Lower lobe of right lung (tissue), 2 donors: ENCODE measurements at regions not wholly inside any gene's neighbourhood (a gene's known extent, or its start where the extent isn't known, plus 50 kb on each side); places are given as distances from the start of the nearest gene placed in this dataset.

ENCODE experiments used
- ATAC-seq, 2 donors: fragments of 200-7000 bp; cut with Tn5 transposase; one replicate each; pipeline ENCODE4 v1.9.1; 2020 to 2022; ENCODE audit warnings: mild to moderate bottlenecking in 2 of 2, moderate library complexity in 2 of 2
- DNase-seq: peaks from one replicate; pipeline ENCODE4 v3.0.0-alpha.2; 2020
- H3K27ac ChIP-seq: fragments of 200-600 bp; one replicate; pipeline ENCODE4 v1.8.0; 2022
- H3K27me3 ChIP-seq: fragments of 200-600 bp; one replicate; pipeline ENCODE4 v1.8.0; 2022; ENCODE audit warnings: low read depth
- H3K36me3 ChIP-seq: fragments of 200-600 bp; one replicate; pipeline ENCODE4 v1.8.0; 2022; ENCODE audit warnings: mild to moderate bottlenecking
- H3K4me1 ChIP-seq: fragments of 200-600 bp; one replicate; pipeline ENCODE4 v1.8.0; 2022
- H3K4me3 ChIP-seq: fragments of 200-600 bp; one replicate; pipeline ENCODE4 v1.8.0; 2022; ENCODE audit warnings: mild to moderate bottlenecking
- H3K9me3 ChIP-seq: fragments of 200-600 bp; one replicate; pipeline ENCODE4 v1.8.0; 2022
- intact Hi-C: fragments of 100-400 bp; cut with DNase I; formaldehyde crosslinking; loops from one replicate; pipeline ENCODE4 v1.11.0; 2022
- TF ChIP-seq, protein P1 (sequence below): fragments of 200-600 bp; IDR thresholded peaks from one replicate; pipeline ENCODE4 v1.8.0; 2022; ENCODE audit warnings: antibody characterized with exemption, mild to moderate bottlenecking
- donor health status: DM: no; HTN: yes; CAD: no; lungs with severe emphysema.

DNA sequence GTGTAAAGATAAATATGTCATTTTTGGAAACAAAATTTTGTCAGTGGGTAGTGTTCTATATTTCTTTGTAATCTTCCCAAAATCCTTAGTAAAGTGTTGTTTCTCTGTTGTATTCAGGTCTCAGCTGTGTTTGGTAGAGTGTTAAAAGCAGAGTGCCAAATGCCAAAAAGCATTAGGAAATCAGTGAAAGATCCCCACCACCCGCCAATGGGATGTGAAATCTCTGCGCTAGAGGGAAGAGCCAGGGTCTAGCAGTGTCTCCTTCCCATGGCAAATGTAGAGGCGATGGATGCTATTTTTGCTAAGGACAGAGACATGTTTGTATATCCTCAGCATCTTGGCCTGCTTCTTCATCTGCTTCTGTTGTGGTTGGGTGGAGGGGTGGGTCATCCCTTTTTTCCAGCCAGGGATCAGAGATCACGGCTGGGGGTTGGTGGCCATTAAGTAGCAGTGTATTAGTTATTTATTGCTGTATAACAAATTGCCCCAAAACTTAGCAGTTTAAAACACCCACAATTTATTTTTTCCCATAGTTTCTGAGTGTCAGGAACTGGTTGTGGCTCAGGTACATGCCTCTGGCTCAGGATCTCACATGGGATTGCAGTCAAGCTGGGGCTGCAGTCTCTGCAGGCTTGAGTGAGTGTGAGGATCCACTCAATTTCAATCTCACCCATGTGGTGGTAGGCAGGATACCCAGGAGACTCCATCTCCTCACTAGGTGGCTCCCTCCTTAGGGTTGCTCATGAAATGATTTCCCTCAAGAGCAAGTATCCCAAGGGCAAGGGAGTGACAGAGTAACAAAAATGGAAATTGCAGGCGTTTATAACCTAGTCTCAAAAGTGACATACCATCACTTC lies 211.9 kb downstream of the MYCN start:
- no peaks in the 10 kb centered on the region for H3K36me3 ChIP-seq
- ATAC-seq (no peak), DNase-seq (no peak)
- TF ChIP-seq, protein P1, sequence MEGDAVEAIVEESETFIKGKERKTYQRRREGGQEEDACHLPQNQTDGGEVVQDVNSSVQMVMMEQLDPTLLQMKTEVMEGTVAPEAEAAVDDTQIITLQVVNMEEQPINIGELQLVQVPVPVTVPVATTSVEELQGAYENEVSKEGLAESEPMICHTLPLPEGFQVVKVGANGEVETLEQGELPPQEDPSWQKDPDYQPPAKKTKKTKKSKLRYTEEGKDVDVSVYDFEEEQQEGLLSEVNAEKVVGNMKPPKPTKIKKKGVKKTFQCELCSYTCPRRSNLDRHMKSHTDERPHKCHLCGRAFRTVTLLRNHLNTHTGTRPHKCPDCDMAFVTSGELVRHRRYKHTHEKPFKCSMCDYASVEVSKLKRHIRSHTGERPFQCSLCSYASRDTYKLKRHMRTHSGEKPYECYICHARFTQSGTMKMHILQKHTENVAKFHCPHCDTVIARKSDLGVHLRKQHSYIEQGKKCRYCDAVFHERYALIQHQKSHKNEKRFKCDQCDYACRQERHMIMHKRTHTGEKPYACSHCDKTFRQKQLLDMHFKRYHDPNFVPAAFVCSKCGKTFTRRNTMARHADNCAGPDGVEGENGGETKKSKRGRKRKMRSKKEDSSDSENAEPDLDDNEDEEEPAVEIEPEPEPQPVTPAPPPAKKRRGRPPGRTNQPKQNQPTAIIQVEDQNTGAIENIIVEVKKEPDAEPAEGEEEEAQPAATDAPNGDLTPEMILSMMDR, result no peak
- H3K9me3 ChIP-seq, result no peaks in the 10 kb centered on the region
- no peaks in the 10 kb centered on the region for H3K4me1 ChIP-seq
- no peaks in the 10 kb centered on the region for H3K27me3 ChIP-seq
- H3K4me3 ChIP-seq, result no peak overlapping the region
- intact Hi-C loops, result no loop called here
- no peak overlapping the region for H3K27ac ChIP-seq

DNA sequence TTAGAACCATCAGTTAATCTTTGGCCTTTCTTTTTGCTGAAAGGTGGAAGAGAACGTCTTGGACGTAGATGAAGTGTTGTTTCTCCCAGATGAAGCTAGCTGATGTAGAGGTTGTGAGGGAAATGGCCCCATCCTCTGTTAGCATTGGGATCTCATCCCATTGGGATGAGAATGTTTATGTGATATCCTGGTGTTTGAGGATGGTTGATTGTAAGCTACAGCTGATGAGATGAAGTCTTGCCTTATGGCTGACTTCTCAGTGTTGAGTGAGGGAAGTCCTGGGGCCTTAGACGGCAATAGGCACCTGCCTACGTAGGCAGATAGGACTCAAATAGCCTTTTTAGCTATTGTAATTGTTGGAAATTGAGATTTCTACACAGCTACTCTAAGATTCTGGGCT lies 211.3 kb downstream of the MYCN start:
- no peak overlapping the region for H3K4me3 ChIP-seq
- H3K9me3 ChIP-seq, result no peaks in the 10 kb centered on the region
- no peak for DNase-seq
- H3K4me1 ChIP-seq, result no peaks in the 10 kb centered on the region
- H3K27me3 ChIP-seq, result no peaks in the 10 kb centered on the region
- H3K36me3 ChIP-seq, result no peaks in the 10 kb centered on the region
- intact Hi-C loops, result no loop called here
- no peak overlapping the region for H3K27ac ChIP-seq
- TF ChIP-seq, protein P1, result no peak
- no peak for ATAC-seq

DNA sequence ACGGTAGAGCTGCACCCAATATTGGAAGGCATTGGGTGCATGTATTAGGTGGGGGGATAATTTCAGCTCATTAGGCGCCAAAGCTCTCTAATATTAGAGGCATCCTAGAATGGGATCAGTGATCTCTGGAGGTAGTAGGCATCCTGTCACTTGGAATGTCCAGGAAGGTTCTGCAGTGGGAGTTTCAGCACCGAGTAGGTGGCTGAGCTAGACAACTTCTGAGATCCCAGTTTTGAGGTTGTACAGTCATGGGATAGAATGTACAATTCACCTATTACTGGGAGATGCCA lies 210.9 kb downstream of the MYCN start:
- intact Hi-C loops, result no loop called here
- no peak for ATAC-seq

DNA sequence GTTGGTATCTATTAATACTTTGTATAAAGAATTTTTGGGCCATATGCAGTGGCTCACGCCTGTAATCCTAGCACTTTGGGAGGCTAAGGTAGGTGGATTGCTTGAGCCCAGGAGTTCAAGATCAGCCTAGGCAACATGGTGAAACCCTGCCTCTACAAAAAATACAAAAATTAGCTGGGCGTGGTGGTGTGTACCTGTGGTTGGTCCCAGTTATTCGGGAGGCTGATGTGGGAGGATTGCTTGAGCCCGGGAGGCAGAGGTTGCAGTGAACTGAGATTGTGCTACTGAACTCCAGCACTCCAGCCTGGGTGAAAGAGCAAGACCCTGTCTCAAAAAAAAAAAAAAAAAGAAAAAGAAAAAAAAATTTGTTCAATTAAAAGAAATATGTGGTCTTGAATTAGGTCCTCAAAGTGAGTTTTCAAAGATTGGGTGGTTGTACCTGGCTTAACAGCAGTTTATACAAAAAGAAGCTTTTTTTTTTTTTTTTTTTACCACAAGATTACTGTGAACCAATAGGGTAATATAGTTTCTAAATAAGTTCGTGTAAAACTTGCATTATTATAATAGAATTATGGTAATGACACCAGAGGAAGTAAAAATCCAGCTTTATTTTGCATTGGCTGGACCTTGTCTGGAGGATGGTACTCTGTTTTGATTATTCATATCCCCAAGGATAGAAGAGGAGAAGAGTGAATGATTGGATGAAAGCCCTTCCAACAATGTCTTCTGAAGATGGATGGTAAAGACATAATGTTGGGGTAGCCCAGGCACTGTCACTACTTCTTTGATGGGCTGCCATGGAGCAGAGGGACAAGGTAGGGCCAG lies 210.3 kb downstream of the MYCN start:
- Histone ChIP-seq H3K4me1 (no peaks in the 10 kb centered on the region), H3K36me3 (no peaks in the 10 kb centered on the region)

More for the DNA sequence above, 210.9 kb downstream of the MYCN start:
- Histone ChIP-seq H3K4me1 (no peaks in the 10 kb centered on the region), H3K36me3 (no peaks in the 10 kb centered on the region), H3K27ac (no peak overlapping the region), H3K4me3 (no peak overlapping the region), H3K9me3 (no peaks in the 10 kb centered on the region), H3K27me3 (no peaks in the 10 kb centered on the region)
- TF ChIP-seq, protein P1, result no peak
- DNase-seq, result no peak

More for the DNA sequence above, 210.3 kb downstream of the MYCN start:
- Histone ChIP-seq H3K4me3 (no peak overlapping the region), H3K27ac (no peak overlapping the region), H3K27me3 (no peaks in the 10 kb centered on the region), H3K9me3 (no peaks in the 10 kb centered on the region)
- TF ChIP-seq, protein P1, result no peak
- intact Hi-C loops, result no loop called here
- DNase-seq (no peak), ATAC-seq (no peak)
